Activated naive CD4-positive, alpha-beta T cell treated with anti-CD3 and anti-CD28 coated beads, Interleukin-2, amount 50 U/mL, for 72 hours (primary cell): ENCODE measurements at regions not wholly inside any gene's neighbourhood (a gene's known extent, or its start where the extent isn't known, plus 50 kb on each side); places are given as distances from the start of the nearest gene placed in this dataset.

ENCODE experiments used
- ATAC-seq, 2 donors: fragments of 150-1000 bp; cut with Tn5 transposase; 2 replicates each; pipeline ENCODE4 v1.10.0; 2021; ENCODE audit warnings: mild to moderate bottlenecking in 2 of 2, moderate library complexity in 2 of 2
- DNase-seq, 2 donors: peaks; one replicate each; pipeline ENCODE4 v3.0.0; 2021 to 2022; ENCODE audit warnings: low spot score in 2 of 2
- H3K27ac Mint-ChIP-seq, 2 donors: one replicate each; pipeline ENCODE4 v1.8.0; 2022; ENCODE audit warnings: mild to moderate bottlenecking in 2 of 2, mixed read lengths in 2 of 2
- H3K36me3 Mint-ChIP-seq, 2 donors: one replicate each; pipeline ENCODE4 v1.8.0; 2022; ENCODE audit warnings: mixed read lengths in 2 of 2
- H3K9me3 Mint-ChIP-seq, 2 donors: one replicate each; pipeline ENCODE4 v1.8.0; 2022; ENCODE audit warnings: mixed read lengths in 2 of 2

GRCh38 chr4:181566490-181566889, 676.7 kb upstream of the TENM3 start:
- Mint-ChIP-seq H3K9me3 (peaks cover 0 to 7% of the 10 kb centered on the region in 2 donors), H3K36me3 (no peaks in the 10 kb centered on the region), H3K27ac (no peak overlapping the region)
- DNase-seq (no peak), ATAC-seq (no peak)

DNA sequence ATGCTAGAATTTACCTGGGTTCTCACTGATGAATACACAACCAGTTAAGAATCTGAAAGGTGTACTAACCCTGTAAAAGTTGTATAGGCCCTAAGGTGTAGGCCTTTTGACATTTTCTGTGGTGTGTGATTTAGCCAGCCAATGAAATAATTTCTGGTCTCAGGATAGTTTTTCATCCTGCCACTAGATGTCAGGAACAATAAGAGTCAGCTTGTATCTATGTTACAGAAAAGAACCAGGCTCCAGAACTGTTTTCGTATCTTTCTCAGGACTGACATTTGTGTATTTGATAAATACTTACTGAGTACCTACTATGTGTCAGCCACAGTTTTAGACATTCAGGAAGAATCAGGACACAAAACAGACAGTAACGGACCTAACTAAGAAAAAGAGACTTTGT, 673.6 kb upstream of the TENM3 start:
- ATAC-seq = no peak
- Mint-ChIP-seq H3K9me3 (peaks cover 0 to 7% of the 10 kb centered on the region in 2 donors), H3K27ac (no peak overlapping the region), H3K36me3 (no peaks in the 10 kb centered on the region)
- DNase-seq = no peak

- peaks cover 12 to 26% of the 10 kb centered on the region in 2 donors for H3K9me3 Mint-ChIP-seq
- no peak for DNase-seq
- ATAC-seq = no peak
- H3K27ac Mint-ChIP-seq = no peak overlapping the region
- peaks cover 0 to 4% of the 10 kb centered on the region in 2 donors for H3K36me3 Mint-ChIP-seq
Measured at GRCh38 chr4:181578911-181579310, 664.3 kb upstream of the TENM3 start.

GRCh38 chr4:181579486-181579885, 663.7 kb upstream of the TENM3 start:
- ATAC-seq = no peak
- H3K9me3 Mint-ChIP-seq = peaks cover 12 to 26% of the 10 kb centered on the region in 2 donors

GRCh38 chr4:181581983-181582382, 661.2 kb upstream of the TENM3 start:
- H3K9me3 Mint-ChIP-seq = peaks cover 12 to 23% of the 10 kb centered on the region in 2 donors
- no peak overlapping the region for H3K27ac Mint-ChIP-seq
- H3K36me3 Mint-ChIP-seq = peaks cover 0 to 4% of the 10 kb centered on the region in 2 donors
- ATAC-seq (no peak), DNase-seq (no peak)

More at GRCh38 chr4:181579486-181579885, 663.7 kb upstream of the TENM3 start:
- DNase-seq = no peak
- Mint-ChIP-seq H3K27ac (no peak overlapping the region), H3K36me3 (peaks cover 0 to 4% of the 10 kb centered on the region in 2 donors)

- H3K9me3 Mint-ChIP-seq = peaks cover 13 to 25% of the 10 kb centered on the region in 2 donors
- H3K36me3 Mint-ChIP-seq = peaks cover 0 to 4% of the 10 kb centered on the region in 2 donors
- DNase-seq (no peak), ATAC-seq (no peak)
- H3K27ac Mint-ChIP-seq = no peak overlapping the region
Measured at GRCh38 chr4:181582595-181582994, 660.6 kb upstream of the TENM3 start.

DNA sequence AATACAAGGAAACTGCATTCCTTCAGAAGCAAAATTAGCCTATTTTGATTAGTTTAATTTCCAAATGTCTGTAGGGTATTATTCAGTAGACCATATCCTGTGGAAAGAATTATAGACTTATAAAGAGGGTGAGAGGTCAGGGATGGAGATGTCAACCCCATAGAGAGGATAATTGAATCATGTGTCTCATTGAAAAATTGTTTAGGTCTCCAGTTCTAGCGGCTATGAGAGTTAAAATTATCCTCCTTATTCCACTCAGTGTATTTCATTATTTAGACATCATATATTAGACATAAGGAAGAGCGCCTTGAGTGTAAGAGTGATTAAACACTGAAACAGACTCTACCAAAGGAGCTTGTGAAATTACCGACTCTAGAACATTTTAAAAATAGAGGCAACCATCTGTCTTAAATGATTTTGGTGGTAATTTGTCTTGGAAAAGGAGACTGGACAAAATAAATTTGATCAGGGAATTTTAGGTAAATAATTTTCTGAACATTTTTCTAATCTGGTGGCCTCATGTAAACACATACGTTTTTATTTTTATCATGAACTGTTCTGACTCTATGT, 654.4 kb upstream of the TENM3 start:
- no peak for DNase-seq
- Mint-ChIP-seq H3K27ac (no peak overlapping the region), H3K36me3 (no peaks in the 10 kb centered on the region), H3K9me3 (peaks cover 7 to 17% of the 10 kb centered on the region in 2 donors)
- no peak for ATAC-seq

DNA sequence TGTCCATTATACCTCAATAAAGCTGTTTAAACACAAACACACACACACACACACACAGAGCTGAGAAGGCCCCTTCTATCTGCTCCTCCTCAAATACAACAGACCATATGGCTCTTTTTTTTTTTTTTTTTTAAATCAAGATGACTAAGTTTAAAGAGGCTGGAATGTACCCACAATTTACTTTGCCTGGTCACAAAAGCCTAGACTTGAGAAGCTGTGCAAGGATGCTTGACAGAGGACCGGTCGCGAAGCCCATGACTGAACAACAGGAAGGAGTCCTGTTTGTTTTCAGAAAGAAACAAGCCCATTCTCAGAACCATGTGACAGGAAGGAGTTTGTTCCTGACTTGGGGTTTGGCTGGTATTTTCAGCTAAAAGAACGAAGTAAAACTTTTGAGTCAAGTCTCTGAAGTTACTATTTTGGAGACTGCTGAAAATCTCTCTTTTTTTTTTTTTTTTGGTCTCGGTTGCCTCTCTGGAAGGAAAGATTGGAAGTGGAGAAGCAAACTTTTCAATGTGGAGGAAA, 650.9 kb upstream of the TENM3 start:
- H3K27ac Mint-ChIP-seq = no peak overlapping the region
- H3K9me3 Mint-ChIP-seq = peaks cover 9 to 17% of the 10 kb centered on the region in 2 donors
- DNase-seq (no peak), ATAC-seq (no peak)
- no peaks in the 10 kb centered on the region for H3K36me3 Mint-ChIP-seq

GRCh38 chr4:181593703-181594102, 649.5 kb upstream of the TENM3 start:
- peaks cover 10 to 12% of the 10 kb centered on the region in 2 donors for H3K9me3 Mint-ChIP-seq
- ATAC-seq (no peak), DNase-seq (no peak)
- no peak overlapping the region for H3K27ac Mint-ChIP-seq
- no peaks in the 10 kb centered on the region for H3K36me3 Mint-ChIP-seq

DNA sequence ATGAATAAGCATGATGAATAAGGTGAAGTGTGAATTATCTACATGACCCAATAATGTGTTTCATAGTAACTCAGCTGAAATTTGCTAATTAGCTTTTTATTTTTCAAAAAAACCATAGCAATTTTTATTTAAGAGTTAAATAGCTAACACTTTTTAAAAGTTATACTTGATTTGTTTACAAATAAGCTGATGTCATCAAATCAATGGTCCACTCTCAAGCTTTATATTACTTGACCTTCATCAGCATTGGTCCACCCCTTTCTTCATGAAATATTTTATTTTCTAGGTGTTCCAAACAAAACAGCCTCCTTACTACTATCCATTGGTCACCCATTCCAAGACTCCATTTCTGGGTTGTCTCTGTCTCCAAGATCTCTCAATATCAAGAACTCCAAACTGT, 649.0 kb upstream of the TENM3 start:
- Mint-ChIP-seq H3K9me3 (peaks cover 10 to 11% of the 10 kb centered on the region in 2 donors), H3K36me3 (no peaks in the 10 kb centered on the region), H3K27ac (no peak overlapping the region)
- ATAC-seq (no peak), DNase-seq (no peak)

DNA sequence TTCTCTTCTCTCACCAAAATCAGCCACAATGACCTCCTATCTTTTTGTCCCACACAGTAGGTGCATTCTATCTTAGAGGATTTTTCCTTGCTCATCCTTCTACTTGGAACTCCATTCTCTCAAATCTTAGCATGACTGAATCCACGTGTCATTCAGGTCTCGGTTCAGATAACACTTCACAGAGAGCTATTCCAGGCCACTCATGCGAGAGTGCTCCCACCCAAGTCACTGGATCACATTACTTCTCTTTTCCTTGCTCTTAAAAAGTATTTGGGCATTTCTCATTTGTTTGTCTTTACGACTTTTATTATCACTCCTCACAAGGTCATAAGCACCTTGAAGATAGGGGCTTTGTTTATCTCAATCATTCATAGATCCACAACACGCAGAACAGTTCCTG, 647.5 kb upstream of the TENM3 start:
- no peak for DNase-seq
- peaks cover 10 to 11% of the 10 kb centered on the region in 2 donors for H3K9me3 Mint-ChIP-seq

GRCh38 chr4:181597766-181598165, 645.4 kb upstream of the TENM3 start:
- Mint-ChIP-seq H3K27ac (no peak overlapping the region), H3K36me3 (no peaks in the 10 kb centered on the region)
- ATAC-seq = no peak

More for the DNA sequence above, 647.5 kb upstream of the TENM3 start:
- H3K36me3 Mint-ChIP-seq = no peaks in the 10 kb centered on the region
- no peak for ATAC-seq
- H3K27ac Mint-ChIP-seq = no peak overlapping the region

GRCh38 chr4:181599134-181599533, 644.1 kb upstream of the TENM3 start:
- Mint-ChIP-seq H3K9me3 (peaks cover 10 to 11% of the 10 kb centered on the region in 2 donors), H3K27ac (no peak overlapping the region), H3K36me3 (no peaks in the 10 kb centered on the region)
- DNase-seq = no peak
- no peak for ATAC-seq

More at GRCh38 chr4:181597766-181598165, 645.4 kb upstream of the TENM3 start:
- no peak for DNase-seq
- H3K9me3 Mint-ChIP-seq = peaks cover 10 to 11% of the 10 kb centered on the region in 2 donors

GRCh38 chr4:181601103-181601502, 642.1 kb upstream of the TENM3 start:
- DNase-seq = no peak
- no peak overlapping the region for H3K27ac Mint-ChIP-seq
- no peaks in the 10 kb centered on the region for H3K36me3 Mint-ChIP-seq
- peaks cover 5 to 17% of the 10 kb centered on the region in 2 donors for H3K9me3 Mint-ChIP-seq
- no peak for ATAC-seq

- DNase-seq (no peak), ATAC-seq (no peak)
- peaks cover 0 to 15% of the 10 kb centered on the region in 2 donors for H3K9me3 Mint-ChIP-seq
- H3K36me3 Mint-ChIP-seq = no peaks in the 10 kb centered on the region
- H3K27ac Mint-ChIP-seq = no peak overlapping the region
Measured at GRCh38 chr4:181604546-181604945, 638.7 kb upstream of the TENM3 start.

GRCh38 chr4:181606300-181606699, 636.9 kb upstream of the TENM3 start:
- H3K9me3 Mint-ChIP-seq = peaks cover 3 to 16% of the 10 kb centered on the region in 2 donors
- DNase-seq (no peak), ATAC-seq (no peak)
- H3K36me3 Mint-ChIP-seq = no peaks in the 10 kb centered on the region
- H3K27ac Mint-ChIP-seq = no peak overlapping the region

DNA sequence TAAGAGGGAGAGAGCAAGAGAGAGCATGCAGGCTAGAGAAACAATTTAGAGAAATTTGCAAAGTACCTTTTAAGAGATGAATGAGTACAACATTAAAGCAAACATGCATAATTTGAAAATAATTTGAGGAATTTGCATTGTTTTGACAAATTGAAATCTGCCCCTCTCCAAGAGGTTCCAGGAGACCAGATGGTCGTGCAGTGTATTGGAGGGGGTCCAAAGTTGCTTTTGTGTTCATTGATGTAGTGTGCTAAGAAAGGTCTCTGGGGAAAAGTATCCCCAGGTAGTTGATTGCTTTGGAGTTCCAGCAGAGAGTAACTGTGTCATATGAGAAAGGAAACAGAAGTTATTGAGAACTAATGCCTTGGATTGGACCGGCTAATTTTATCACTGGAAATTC, 635.0 kb upstream of the TENM3 start:
- Mint-ChIP-seq H3K9me3 (peaks cover 5 to 16% of the 10 kb centered on the region in 2 donors), H3K27ac (no peak overlapping the region), H3K36me3 (no peaks in the 10 kb centered on the region)
- DNase-seq (no peak), ATAC-seq (no peak)

GRCh38 chr4:181611033-181611711, 632.0 kb upstream of the TENM3 start:
- H3K9me3 Mint-ChIP-seq = peaks cover 5 to 7% of the 10 kb centered on the region in 2 donors
- H3K36me3 Mint-ChIP-seq = no peaks in the 10 kb centered on the region
- H3K27ac Mint-ChIP-seq = no peak overlapping the region
- no peak for DNase-seq
- no peak for ATAC-seq
